ENCODE measurements at regions not wholly inside any gene's neighbourhood (a gene's known extent, or its start where the extent isn't known, plus 50 kb on each side); places are given as distances from the start of the nearest gene placed in this dataset.

GRCh38 chr18:10121028-10121427 is 207.2 kb downstream of the VAPA start:
- TF ChIP-seq, protein P1, sequence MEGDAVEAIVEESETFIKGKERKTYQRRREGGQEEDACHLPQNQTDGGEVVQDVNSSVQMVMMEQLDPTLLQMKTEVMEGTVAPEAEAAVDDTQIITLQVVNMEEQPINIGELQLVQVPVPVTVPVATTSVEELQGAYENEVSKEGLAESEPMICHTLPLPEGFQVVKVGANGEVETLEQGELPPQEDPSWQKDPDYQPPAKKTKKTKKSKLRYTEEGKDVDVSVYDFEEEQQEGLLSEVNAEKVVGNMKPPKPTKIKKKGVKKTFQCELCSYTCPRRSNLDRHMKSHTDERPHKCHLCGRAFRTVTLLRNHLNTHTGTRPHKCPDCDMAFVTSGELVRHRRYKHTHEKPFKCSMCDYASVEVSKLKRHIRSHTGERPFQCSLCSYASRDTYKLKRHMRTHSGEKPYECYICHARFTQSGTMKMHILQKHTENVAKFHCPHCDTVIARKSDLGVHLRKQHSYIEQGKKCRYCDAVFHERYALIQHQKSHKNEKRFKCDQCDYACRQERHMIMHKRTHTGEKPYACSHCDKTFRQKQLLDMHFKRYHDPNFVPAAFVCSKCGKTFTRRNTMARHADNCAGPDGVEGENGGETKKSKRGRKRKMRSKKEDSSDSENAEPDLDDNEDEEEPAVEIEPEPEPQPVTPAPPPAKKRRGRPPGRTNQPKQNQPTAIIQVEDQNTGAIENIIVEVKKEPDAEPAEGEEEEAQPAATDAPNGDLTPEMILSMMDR (IDR thresholded peaks at IDR 0.05; ENCODE audit: borderline replicate concordance, extremely low read depth, insufficient read depth) = no peak
- DNase-seq (no peak), FAIRE-seq (no peak)
- intact Hi-C loops (cut with DNase I) = no loop called here
- H3K4me1 ChIP-seq (ENCODE audit: control insufficient read depth in 2 of 3, insufficient read depth in 2 of 3, low read depth in 1 of 3, low read length in 3 of 3) = no peaks in the 10 kb centered on the region
- H3K27me3 ChIP-seq (ENCODE audit: control insufficient read depth, insufficient read depth, low read length) = no peaks in the 10 kb centered on the region
- H3K9ac ChIP-seq (ENCODE audit: low read length in 3 of 3) = no peak overlapping the region
- H3K9me3 ChIP-seq (ENCODE audit: control insufficient read depth in 2 of 3, insufficient read depth in 1 of 3, low read length in 3 of 3) = peaks cover 0 to 1% (median 0%) of the 10 kb centered on the region in 3 donors
- H3K36me3 ChIP-seq (ENCODE audit: control insufficient read depth in 2 of 3, insufficient read depth in 3 of 3, low read length in 3 of 3) = no peaks in the 10 kb centered on the region
- no peak overlapping the region for H3K27ac ChIP-seq (ENCODE audit: low read depth in 2 of 2, low read length in 2 of 2)
- H3K4me3 ChIP-seq (ENCODE audit: low read length in 3 of 3) = no peak overlapping the region

DNA sequence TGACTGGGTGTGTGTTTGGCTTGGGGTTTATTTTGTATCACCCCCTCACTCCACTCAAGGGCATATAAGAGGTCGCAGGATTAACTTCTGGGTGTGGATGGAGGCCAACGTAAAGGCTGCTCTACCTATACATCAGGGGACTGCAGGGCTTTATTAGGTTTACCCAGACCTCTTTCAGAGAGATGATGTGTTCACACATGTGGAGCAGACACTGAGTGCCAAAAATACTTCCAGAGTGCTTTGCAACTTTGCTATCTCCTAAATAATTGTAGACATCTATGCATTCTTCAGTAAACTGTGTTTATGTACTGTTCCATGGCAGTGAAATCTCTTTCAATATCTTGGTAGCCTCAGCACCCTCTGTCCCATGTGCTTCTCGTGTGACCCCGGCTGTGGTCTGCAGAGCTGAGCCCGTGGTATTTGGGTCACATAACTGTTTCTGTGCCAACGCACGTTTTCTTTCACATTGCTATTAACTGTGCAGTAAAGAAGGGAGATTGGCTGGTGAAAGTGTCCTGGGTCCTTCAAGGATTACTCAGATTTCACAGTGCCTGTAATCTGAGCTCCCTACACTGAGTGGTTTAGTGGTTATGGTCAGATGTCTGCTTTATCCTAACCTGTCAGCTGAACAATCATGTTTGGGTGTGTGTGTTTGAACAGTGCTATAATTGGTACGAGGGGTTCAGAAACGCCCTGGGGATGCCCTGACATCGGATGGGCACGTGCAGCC is 208.1 kb downstream of the VAPA start:
- H3K27ac ChIP-seq (ENCODE audit: low read depth in 2 of 2, low read length in 2 of 2) = no peak overlapping the region
- no peak overlapping the region for H3K4me3 ChIP-seq (ENCODE audit: low read length in 3 of 3)
- TF ChIP-seq, protein P1 (IDR thresholded peaks at IDR 0.05; ENCODE audit: borderline replicate concordance, extremely low read depth, insufficient read depth) = no peak
- DNase-seq (peak in 3 of 5 donors; percentile 60 to 76 (median 71)), FAIRE-seq (no peak)
- intact Hi-C loops (cut with DNase I) = no loop called here
- H3K27me3 ChIP-seq (ENCODE audit: control insufficient read depth, insufficient read depth, low read length) = no peaks in the 10 kb centered on the region
- H3K4me1 ChIP-seq (ENCODE audit: control insufficient read depth in 2 of 3, insufficient read depth in 2 of 3, low read depth in 1 of 3, low read length in 3 of 3) = no peaks in the 10 kb centered on the region
- H3K9me3 ChIP-seq (ENCODE audit: control insufficient read depth in 2 of 3, insufficient read depth in 1 of 3, low read length in 3 of 3) = peaks cover 0 to 1% (median 0%) of the 10 kb centered on the region in 3 donors
- no peak overlapping the region for H3K9ac ChIP-seq (ENCODE audit: low read length in 3 of 3)
- H3K36me3 ChIP-seq (ENCODE audit: control insufficient read depth in 2 of 3, insufficient read depth in 3 of 3, low read length in 3 of 3) = no peaks in the 10 kb centered on the region

GRCh38 chr18:10122988-10123950 is 209.5 kb downstream of the VAPA start:
- TF ChIP-seq, protein P1 (IDR thresholded peaks at IDR 0.05; ENCODE audit: borderline replicate concordance, extremely low read depth, insufficient read depth) = no peak
- H3K9me3 ChIP-seq (ENCODE audit: control insufficient read depth in 2 of 3, insufficient read depth in 1 of 3, low read length in 3 of 3) = peaks cover 0 to 1% (median 0%) of the 10 kb centered on the region in 3 donors
- no peaks in the 10 kb centered on the region for H3K36me3 ChIP-seq (ENCODE audit: control insufficient read depth in 2 of 3, insufficient read depth in 3 of 3, low read length in 3 of 3)
- DNase-seq = no peak
- no peaks in the 10 kb centered on the region for H3K27me3 ChIP-seq (ENCODE audit: control insufficient read depth, insufficient read depth, low read length)
- no peak overlapping the region for H3K9ac ChIP-seq (ENCODE audit: low read length in 3 of 3)
- H3K27ac ChIP-seq (ENCODE audit: low read depth in 2 of 2, low read length in 2 of 2) = no peak overlapping the region
- H3K4me3 ChIP-seq (ENCODE audit: low read length in 3 of 3) = no peak overlapping the region
- no peaks in the 10 kb centered on the region for H3K4me1 ChIP-seq (ENCODE audit: control insufficient read depth in 2 of 3, insufficient read depth in 2 of 3, low read depth in 1 of 3, low read length in 3 of 3)
- no peak for FAIRE-seq
- intact Hi-C loops (cut with DNase I) = no loop called here

Data from kidney (tissue), 13 donors.